ENCODE measurements at regions not wholly inside any gene's neighbourhood (a gene's known extent, or its start where the extent isn't known, plus 50 kb on each side); places are given as distances from the start of the nearest gene placed in this dataset.

- in situ Hi-C loops (cut with HindIII; ENCODE audit: low pct_ligation_motif_present, low pct_unique_long_range_greater_than_20kb, low sequenced_read_pairs) = no loop called here
- DNase-seq = no peak
These were observed 67.4 kb upstream of the EXOC4 start for GRCh38 chr7:133185512-133185911.

GRCh38 chr7:133186060-133186459, 66.8 kb upstream of the EXOC4 start:
- DNase-seq = no peak
- in situ Hi-C loops (cut with HindIII; ENCODE audit: low pct_ligation_motif_present, low pct_unique_long_range_greater_than_20kb, low sequenced_read_pairs) = no loop called here

DNA sequence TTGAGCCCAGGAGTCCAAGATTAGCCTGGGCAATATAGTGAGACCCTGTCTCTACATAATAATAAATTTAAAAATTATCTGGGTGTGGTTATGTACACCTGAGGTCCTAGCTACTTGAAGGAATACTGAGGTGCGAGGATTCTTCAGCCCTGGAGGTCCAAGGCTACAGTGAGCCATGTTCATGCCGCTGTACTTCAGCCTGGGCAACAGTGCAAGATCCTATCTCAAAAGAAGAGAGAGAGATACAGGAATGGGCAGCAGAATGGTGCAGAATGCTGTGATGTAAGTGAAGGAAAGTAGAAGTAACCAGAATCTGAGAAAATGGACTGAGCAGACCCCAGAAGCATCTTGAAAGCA, 62.7 kb upstream of the EXOC4 start:
- in situ Hi-C loops (cut with HindIII; ENCODE audit: low pct_ligation_motif_present, low pct_unique_long_range_greater_than_20kb, low sequenced_read_pairs) = no loop called here
- no peak for DNase-seq

DNA sequence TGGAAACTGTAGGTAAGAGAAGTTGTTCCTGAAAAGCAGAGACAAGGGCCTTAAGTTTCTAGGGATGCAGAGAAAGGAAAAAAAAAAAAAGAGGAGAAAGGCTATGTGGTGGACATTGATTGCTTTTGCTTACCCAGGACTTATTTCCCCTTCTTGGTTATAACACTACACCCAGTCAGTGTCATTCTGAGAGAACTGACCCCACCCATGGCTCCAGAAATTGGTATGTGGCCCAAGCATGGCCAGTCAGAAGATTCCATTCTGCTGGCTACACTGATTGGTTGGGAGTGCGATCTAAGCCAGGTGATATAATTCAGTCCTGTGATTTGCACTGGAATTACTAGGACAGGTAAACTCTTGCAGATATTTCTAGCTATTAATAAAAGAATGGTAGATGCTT, 62.2 kb upstream of the EXOC4 start:
- no peak for DNase-seq
- in situ Hi-C loops (cut with HindIII; ENCODE audit: low pct_ligation_motif_present, low pct_unique_long_range_greater_than_20kb, low sequenced_read_pairs) = no loop called here

- no peak for DNase-seq
- in situ Hi-C loops (cut with HindIII; ENCODE audit: low pct_ligation_motif_present, low pct_unique_long_range_greater_than_20kb, low sequenced_read_pairs) = no loop called here
These were observed 61.1 kb upstream of the EXOC4 start for GRCh38 chr7:133191787-133192186.

DNA sequence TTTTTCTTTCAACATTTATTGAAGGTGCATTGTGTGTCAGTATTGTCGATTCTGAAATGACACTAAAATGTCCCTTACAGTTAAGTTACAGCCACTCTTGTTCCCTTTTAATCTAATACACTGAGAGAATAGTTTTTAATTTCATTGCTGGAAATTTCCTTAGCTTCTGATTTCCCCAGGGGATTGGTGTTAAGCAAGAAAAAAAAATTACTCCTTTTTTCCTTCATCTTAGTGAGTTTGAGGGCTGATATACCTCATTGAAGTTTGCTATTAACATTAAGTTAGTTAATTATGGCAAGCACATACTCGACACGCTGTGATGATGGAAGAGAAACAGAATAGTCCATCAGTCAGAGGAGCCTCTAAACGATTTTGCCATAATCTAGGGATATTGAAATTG, 57.0 kb upstream of the EXOC4 start:
- no peak for DNase-seq
- in situ Hi-C loops (cut with HindIII; ENCODE audit: low pct_ligation_motif_present, low pct_unique_long_range_greater_than_20kb, low sequenced_read_pairs) = no loop called here

DNA sequence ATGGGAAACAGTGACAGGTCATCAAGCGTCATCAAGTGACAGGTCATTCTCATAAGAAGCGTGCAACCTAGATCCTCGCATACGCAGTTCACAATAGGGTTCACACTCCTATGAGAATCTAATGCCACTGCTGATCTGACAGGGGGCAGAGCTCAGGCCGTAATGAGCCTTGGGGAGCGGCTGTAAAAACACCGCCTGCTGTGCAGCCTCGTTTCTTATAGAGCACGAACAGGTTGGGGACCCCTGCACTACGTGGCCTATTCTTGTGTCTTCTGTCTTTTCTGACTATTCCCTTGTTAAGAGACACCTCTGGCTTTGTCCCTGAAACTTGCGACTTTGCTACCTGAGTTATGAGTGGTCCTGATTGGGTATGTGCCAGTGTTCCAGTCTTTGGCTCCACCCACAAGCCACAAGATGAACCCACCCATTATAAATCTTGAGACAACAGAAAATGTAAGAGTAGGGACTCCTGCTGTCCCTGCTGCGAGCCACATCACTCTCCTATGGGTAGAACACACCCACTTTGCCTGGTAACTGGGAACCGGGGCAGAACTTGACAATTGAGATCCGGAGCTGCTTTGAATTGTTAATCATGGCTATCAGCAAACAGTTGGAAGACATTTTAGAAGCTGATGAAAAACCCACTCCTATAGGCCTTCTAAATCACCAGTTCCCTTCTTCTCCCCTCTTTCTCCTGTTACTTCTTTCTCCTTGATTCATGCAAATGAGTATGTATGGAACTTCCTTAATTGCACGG, 55.8 kb upstream of the EXOC4 start:
- no peak for DNase-seq
- in situ Hi-C loops (cut with HindIII; ENCODE audit: low pct_ligation_motif_present, low pct_unique_long_range_greater_than_20kb, low sequenced_read_pairs) = no loop called here

GRCh38 chr7:133197972-133198544, 54.8 kb upstream of the EXOC4 start:
- in situ Hi-C loops (cut with HindIII; ENCODE audit: low pct_ligation_motif_present, low pct_unique_long_range_greater_than_20kb, low sequenced_read_pairs) = no loop called here

DNA sequence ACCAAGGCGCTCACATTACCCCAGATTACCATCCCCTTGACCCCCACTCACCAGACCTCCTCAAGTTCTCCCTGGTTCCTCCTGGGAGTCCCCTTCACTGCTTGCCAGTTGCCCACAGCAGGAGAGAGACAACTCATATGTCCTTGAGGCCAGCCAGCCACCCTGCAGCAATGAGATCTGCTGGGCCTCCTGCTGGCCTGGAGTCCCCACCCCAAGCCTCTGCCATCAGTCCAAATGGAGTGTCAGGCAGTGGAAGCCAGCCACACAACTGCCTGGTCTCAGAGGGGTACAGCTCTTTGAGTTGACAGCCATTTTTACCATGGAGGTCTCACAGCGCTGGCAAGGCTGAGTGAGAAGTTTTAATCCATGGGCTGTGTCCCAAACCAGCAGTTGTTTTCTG, 53.0 kb upstream of the EXOC4 start:
- in situ Hi-C loops (cut with HindIII; ENCODE audit: low pct_ligation_motif_present, low pct_unique_long_range_greater_than_20kb, low sequenced_read_pairs) = no loop called here

More at GRCh38 chr7:133197972-133198544, 54.8 kb upstream of the EXOC4 start:
- no peak for DNase-seq

GRCh38 chr7:133201470-133201869, 51.4 kb upstream of the EXOC4 start:
- no peak for DNase-seq
- in situ Hi-C loops (cut with HindIII; ENCODE audit: low pct_ligation_motif_present, low pct_unique_long_range_greater_than_20kb, low sequenced_read_pairs) = no loop called here

More for the DNA sequence above, 53.0 kb upstream of the EXOC4 start:
- DNase-seq = no peak

GRCh38 chr7:133202942-133203341, 49.9 kb upstream of the EXOC4 start:
- in situ Hi-C loops (cut with HindIII; ENCODE audit: low pct_ligation_motif_present, low pct_unique_long_range_greater_than_20kb, low sequenced_read_pairs) = no loop called here
- DNase-seq = no peak
